ENCODE measurements at regions not wholly inside any gene's neighbourhood (a gene's known extent, or its start where the extent isn't known, plus 50 kb on each side); places are given as distances from the start of the nearest gene placed in this dataset.

GRCh38 chr6:110044096-110044495 is 66.0 kb downstream of the GPR6 start:
- Histone ChIP-seq H3K4me3 (ENCODE audit: low read depth, low read length) (no peak overlapping the region), H3K27me3 (ENCODE audit: control insufficient read depth, insufficient read depth, low read length) (peaks cover 2% of the 10 kb centered on the region; the same call in 1 of the 2 replicates), H3K36me3 (ENCODE audit: control insufficient read depth, insufficient read depth, low read length) (no peaks in the 10 kb centered on the region)
- POLR2A ChIA-PET, result no interaction called here
- DNase-seq (ENCODE audit: low read depth), result no peak
- CTCF ChIA-PET, result interaction anchor here (0.6 to 11.9 kb wide), 5 partner anchors 9 to 515 kb away, joined by 3 to 314 read pairs (median 4); no protein-coding TSS in a partner anchor
- no peak for TF ChIP-seq CTCF (IDR thresholded peaks at IDR 0.05; ENCODE audit: insufficient read depth, low read depth, low read length)

DNA sequence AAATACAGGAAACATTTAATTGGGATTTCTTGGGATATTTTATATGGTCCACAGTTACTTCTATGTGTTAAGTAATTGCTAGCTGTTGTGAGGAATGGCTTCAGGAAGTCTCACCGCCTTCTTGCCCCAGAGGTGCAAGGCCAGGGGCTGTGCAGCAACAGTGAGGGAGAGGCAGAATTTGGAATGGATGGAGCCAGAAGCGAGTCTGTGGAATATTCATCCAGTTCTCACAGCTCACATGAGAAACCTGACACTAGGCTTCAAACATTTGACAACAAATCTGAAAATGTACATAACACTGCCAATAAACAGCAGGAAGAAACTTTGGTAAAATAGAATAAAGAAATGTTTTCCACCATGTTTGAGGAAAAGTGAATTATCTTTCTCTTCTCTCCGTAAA is 66.5 kb downstream of the GPR6 start:
- no peak for TF ChIP-seq CTCF (IDR thresholded peaks at IDR 0.05; ENCODE audit: insufficient read depth, low read depth, low read length)
- no peak for DNase-seq (ENCODE audit: low read depth)
- ChIA-PET CTCF (interaction anchor here (0.6 to 11.9 kb wide), 5 partner anchors 9 to 516 kb away, joined by 3 to 314 read pairs (median 4); no protein-coding TSS in a partner anchor), POLR2A (no interaction called here)
- Histone ChIP-seq H3K4me3 (ENCODE audit: low read depth, low read length) (no peak overlapping the region), H3K27me3 (ENCODE audit: control insufficient read depth, insufficient read depth, low read length) (peaks cover 2% of the 10 kb centered on the region; the same call in 1 of the 2 replicates), H3K36me3 (ENCODE audit: control insufficient read depth, insufficient read depth, low read length) (no peaks in the 10 kb centered on the region)

DNA sequence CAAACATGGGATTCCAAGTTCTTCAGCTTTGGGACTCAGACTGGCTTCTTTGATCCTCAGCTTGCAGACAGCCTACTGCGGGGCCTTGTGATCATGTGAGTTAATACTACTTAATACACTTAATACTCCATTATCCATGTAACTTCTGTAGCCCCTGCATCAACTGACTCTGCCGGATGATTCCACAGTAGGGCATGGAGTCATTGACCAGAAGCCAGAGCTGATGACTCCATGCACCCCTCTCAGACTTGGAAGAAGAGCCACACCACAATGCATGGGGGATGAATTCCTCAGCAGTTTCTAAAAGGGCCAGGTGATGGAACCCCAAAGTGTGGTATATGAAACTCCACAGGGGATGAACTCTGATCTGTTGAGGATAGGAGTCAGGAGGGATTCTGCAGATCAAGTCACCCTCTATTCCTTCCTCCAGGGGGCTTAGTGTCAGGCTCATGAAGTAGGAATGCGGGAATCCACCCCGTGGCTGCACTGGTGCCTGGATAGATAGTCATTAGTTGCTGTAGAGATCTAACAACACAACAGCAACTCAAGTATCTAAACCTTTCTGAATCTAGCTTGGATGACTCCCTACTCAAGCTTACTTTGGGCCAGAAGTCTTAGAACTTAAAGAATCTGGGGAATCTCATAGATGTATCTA is 70.2 kb downstream of the GPR6 start:
- Histone ChIP-seq H3K4me3 (ENCODE audit: low read depth, low read length) (no peak overlapping the region), H3K27me3 (ENCODE audit: control insufficient read depth, insufficient read depth, low read length) (peaks cover 2% of the 10 kb centered on the region), H3K36me3 (ENCODE audit: control insufficient read depth, insufficient read depth, low read length) (no peaks in the 10 kb centered on the region)
- ChIA-PET POLR2A (no interaction called here), CTCF (interaction anchor here (0.6 to 3.1 kb wide), 6 partner anchors 9 to 452 kb away, joined by 3 to 21 read pairs (median 5); no protein-coding TSS in a partner anchor)
- no peak for TF ChIP-seq CTCF (IDR thresholded peaks at IDR 0.05; ENCODE audit: insufficient read depth, low read depth, low read length)
- no peak for DNase-seq (ENCODE audit: low read depth)

GRCh38 chr6:110049696-110050439 is 71.8 kb downstream of the GPR6 start:
- DNase-seq (ENCODE audit: low read depth), result no peak
- H3K4me3 ChIP-seq (ENCODE audit: low read depth, low read length), result no peak overlapping the region
- CTCF ChIA-PET, result interaction anchor here (1.0 to 3.1 kb wide), 7 partner anchors 10 to 454 kb away, joined by 3 to 21 read pairs (median 5); no protein-coding TSS in a partner anchor
- POLR2A ChIA-PET, result no interaction called here
- H3K36me3 ChIP-seq (ENCODE audit: control insufficient read depth, insufficient read depth, low read length), result no peaks in the 10 kb centered on the region
- no peak for TF ChIP-seq CTCF (IDR thresholded peaks at IDR 0.05; ENCODE audit: insufficient read depth, low read depth, low read length)
- H3K27me3 ChIP-seq (ENCODE audit: control insufficient read depth, insufficient read depth, low read length), result peaks cover 3% of the 10 kb centered on the region

All from BJ (cell line).